ENCODE measurements at regions not wholly inside any gene's neighbourhood (a gene's known extent, or its start where the extent isn't known, plus 50 kb on each side); places are given as distances from the start of the nearest gene placed in this dataset.

- TF ChIP-seq CTCF (IDR thresholded peaks at IDR 0.05; ENCODE audit: control insufficient read depth, extremely low read depth, insufficient read depth) = no peak
- no peak for DNase-seq (ENCODE audit: low read depth)
- no peak overlapping the region for H3K4me3 ChIP-seq (ENCODE audit: low read depth, low read length)
Observed at GRCh38 chr6:44699851-44700250, 312.3 kb downstream of the CDC5L start.

GRCh38 chr6:44700422-44700821 is 312.9 kb downstream of the CDC5L start:
- no peak overlapping the region for H3K4me3 ChIP-seq (ENCODE audit: low read depth, low read length)
- no peak for DNase-seq (ENCODE audit: low read depth)
- no peak for TF ChIP-seq CTCF (IDR thresholded peaks at IDR 0.05; ENCODE audit: control insufficient read depth, extremely low read depth, insufficient read depth)

GRCh38 chr6:44701038-44701636 is 313.6 kb downstream of the CDC5L start:
- no peak for DNase-seq (ENCODE audit: low read depth)
- no peak for TF ChIP-seq CTCF (IDR thresholded peaks at IDR 0.05; ENCODE audit: control insufficient read depth, extremely low read depth, insufficient read depth)
- no peak overlapping the region for H3K4me3 ChIP-seq (ENCODE audit: low read depth, low read length)

GRCh38 chr6:44701637-44702101 is 314.2 kb downstream of the CDC5L start:
- no peak overlapping the region for H3K4me3 ChIP-seq (ENCODE audit: low read depth, low read length)
- no peak for DNase-seq (ENCODE audit: low read depth)
- TF ChIP-seq CTCF (IDR thresholded peaks at IDR 0.05; ENCODE audit: control insufficient read depth, extremely low read depth, insufficient read depth) = no peak

GRCh38 chr6:44702292-44702691 is 314.8 kb downstream of the CDC5L start:
- no peak for TF ChIP-seq CTCF (IDR thresholded peaks at IDR 0.05; ENCODE audit: control insufficient read depth, extremely low read depth, insufficient read depth)
- no peak for DNase-seq (ENCODE audit: low read depth)
- no peak overlapping the region for H3K4me3 ChIP-seq (ENCODE audit: low read depth, low read length)

GRCh38 chr6:44704240-44705150 is 317.0 kb downstream of the CDC5L start:
- no peak for DNase-seq (ENCODE audit: low read depth)
- TF ChIP-seq CTCF (IDR thresholded peaks at IDR 0.05; ENCODE audit: control insufficient read depth, extremely low read depth, insufficient read depth) = no peak

More at GRCh38 chr6:44704240-44705150, 317.0 kb downstream of the CDC5L start:
- H3K4me3 ChIP-seq (ENCODE audit: low read depth, low read length) = no peak overlapping the region

All from LNCaP clone FGC (cell line).